Retinal pigment epithelial cell (primary cell): ENCODE measurements at regions not wholly inside any gene's neighbourhood (a gene's known extent, or its start where the extent isn't known, plus 50 kb on each side); places are given as distances from the start of the nearest gene placed in this dataset.
"Not testable (repeated sequence)": the region's sequence is repeated elsewhere in the genome, so short reads cannot be mapped to it uniquely, and the experiment has no call there.

Experiments used
- DNase-seq: peaks from one replicate; pipeline ENCODE4 v3.0.0-alpha.2; 2010; ENCODE audit warnings: low read depth
- H3K4me3 ChIP-seq: 2 replicates; pipeline ENCODE4 v1.5.1; 2011; ENCODE audit warnings: mild to moderate bottlenecking, low read length, control low read depth, moderate library complexity
- CTCF ChIP-seq: conservative IDR thresholded peaks from 2 replicates; pipeline ENCODE4 v1.5.1; 2011; ENCODE audit warnings: low read depth, low read length, control low read depth, inconsistent platforms

DNA sequence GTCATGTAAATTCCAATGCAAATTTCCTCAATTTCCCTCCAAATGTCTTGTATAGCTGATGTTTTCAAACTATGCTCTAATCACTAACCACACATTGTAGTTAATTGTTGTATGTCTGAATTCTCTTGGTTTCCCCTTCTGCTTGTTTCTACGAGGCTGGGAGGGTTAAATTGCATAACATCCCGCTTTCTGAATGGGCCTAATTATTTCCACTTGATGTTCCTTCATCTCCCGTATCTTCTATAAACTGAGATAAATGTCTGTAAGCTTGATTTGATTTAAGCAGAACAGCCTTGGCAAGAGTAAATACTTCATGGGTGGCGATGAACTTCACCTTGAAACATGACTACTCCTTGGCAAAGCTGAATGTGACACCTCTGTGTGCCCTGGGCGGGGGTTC is 72.2 kb downstream of the SERINC2 start:
- no peak overlapping the region for H3K4me3 ChIP-seq
- DNase-seq = no peak
- no peak for TF ChIP-seq CTCF

DNA sequence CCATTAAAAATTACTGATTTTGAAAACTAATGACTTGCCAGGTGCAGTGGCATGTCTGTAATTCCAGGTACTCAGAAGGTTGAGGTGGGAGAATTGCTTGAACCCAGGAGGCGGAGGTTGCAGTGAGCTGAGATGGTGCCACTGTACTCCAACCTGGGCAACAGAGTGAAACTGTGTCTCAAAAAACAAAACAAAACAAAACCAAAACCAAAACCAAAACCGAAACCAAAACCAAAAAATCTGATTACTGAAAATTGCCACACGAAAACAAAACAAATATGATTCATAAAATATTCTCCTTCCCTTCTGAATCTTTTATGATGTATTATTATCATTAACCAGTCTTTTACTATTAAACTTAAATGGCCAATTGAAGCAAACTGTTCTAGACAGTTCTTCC is 74.1 kb downstream of the SERINC2 start:
- no peak overlapping the region for H3K4me3 ChIP-seq
- DNase-seq = no peak
- no peak for TF ChIP-seq CTCF

GRCh38 chr1:31487721-31488293 is 74.8 kb downstream of the SERINC2 start:
- no peak for TF ChIP-seq CTCF
- DNase-seq = no peak
- no peak overlapping the region for H3K4me3 ChIP-seq

- no peak for TF ChIP-seq CTCF
Measured at GRCh38 chr1:31488528-31488927, 75.5 kb downstream of the SERINC2 start.

DNA sequence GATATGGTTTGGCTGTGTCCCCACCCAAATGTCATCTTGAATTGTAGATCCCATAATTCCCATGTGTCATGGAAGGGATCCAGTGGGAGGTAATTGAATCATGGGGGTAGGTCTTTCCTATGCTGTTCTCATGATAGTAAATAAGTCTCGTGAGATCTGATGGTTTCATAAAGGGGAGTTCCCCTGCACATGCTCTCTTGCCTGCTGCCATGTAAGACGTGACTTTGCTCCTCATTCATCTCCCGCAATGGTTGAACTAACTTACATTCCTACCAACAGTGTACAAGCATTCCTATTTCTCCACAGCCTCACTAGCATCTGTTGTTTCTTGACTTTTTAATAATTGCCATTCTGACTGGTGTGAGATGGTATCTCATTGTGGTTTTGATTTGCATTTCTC is 76.6 kb downstream of the SERINC2 start:
- not testable (repeated sequence) for H3K4me3 ChIP-seq, DNase-seq

More at GRCh38 chr1:31488528-31488927, 75.5 kb downstream of the SERINC2 start:
- H3K4me3 ChIP-seq = no peak overlapping the region
- no peak for DNase-seq

- DNase-seq = not testable (repeated sequence)
Measured at GRCh38 chr1:31490596-31490995, 77.6 kb downstream of the SERINC2 start.

GRCh38 chr1:31495351-31495750 is 81.0 kb upstream of the TINAGL1 start:
- not testable (repeated sequence) for H3K4me3 ChIP-seq, DNase-seq

More at GRCh38 chr1:31490596-31490995, 77.6 kb downstream of the SERINC2 start:
- H3K4me3 ChIP-seq = not testable (repeated sequence)

DNA sequence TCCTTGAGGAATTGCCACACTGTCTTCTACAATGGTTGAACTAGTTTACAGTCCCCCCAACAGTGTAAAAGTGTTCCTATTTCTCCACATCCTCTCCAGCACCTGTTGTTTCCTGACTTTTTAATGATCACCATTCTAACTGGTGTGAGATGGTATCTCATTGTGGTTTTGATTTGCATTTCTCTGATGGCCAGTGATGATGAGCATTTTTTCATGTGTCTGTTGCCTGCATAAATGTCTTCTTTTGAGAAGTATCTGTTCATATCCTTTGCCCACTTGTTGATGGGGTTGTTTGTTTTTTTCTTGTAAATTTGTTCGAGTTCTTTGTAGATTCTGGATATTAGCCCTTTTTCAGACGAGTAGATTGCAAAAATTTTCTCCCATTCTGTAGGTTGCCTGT is 80.5 kb upstream of the TINAGL1 start:
- DNase-seq, H3K4me3 ChIP-seq: not testable (repeated sequence)

DNA sequence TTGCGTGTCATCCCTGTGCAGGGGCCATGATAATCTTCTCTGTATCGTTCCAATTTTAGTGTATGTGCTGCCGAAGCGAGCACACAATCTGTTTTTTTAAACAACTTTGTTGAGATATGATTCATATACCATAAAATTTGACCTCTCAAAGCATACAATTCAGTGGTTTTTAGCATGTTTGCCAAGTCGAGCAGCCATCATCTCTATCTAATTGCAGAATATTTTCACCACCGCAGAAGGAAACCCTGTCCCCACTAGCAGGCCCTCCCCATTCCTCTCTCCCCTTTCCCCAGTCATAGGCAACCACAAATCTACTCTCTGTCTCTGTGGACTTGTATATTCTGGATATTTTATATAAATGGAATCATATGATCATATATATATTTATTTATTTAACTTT is 78.7 kb upstream of the TINAGL1 start:
- TF ChIP-seq CTCF = no peak
- no peak overlapping the region for H3K4me3 ChIP-seq
- no peak for DNase-seq
